ENCODE measurements at regions not wholly inside any gene's neighbourhood (a gene's known extent, or its start where the extent isn't known, plus 50 kb on each side); places are given as distances from the start of the nearest gene placed in this dataset.

GRCh38 chr15:70214276-70214675, 116.6 kb upstream of the TLE3 start:
- peak; percentile 16 for DNase-seq

GRCh38 chr15:70213794-70214193, 116.1 kb upstream of the TLE3 start:
- DNase-seq = no peak

GRCh38 chr15:70212963-70213315, 115.2 kb upstream of the TLE3 start:
- no peak for DNase-seq

GRCh38 chr15:70212286-70212962, 114.7 kb upstream of the TLE3 start:
- DNase-seq = no peak

GRCh38 chr15:70210528-70210927, 112.8 kb upstream of the TLE3 start:
- DNase-seq = peak; percentile 28

GRCh38 chr15:70210076-70210475, 112.4 kb upstream of the TLE3 start:
- DNase-seq = no peak

- no peak for DNase-seq
Measured at GRCh38 chr15:70209499-70209898, 111.8 kb upstream of the TLE3 start.

GRCh38 chr15:70208332-70208731, 110.6 kb upstream of the TLE3 start:
- DNase-seq = no peak

GRCh38 chr15:70206668-70207067, 109.0 kb upstream of the TLE3 start:
- DNase-seq = no peak

- no peak for DNase-seq
Measured at GRCh38 chr15:70204652-70205051, 106.9 kb upstream of the TLE3 start.

- DNase-seq = peak; percentile 50
Measured at GRCh38 chr15:70203981-70204560, 106.4 kb upstream of the TLE3 start.

- no peak for DNase-seq
Measured at GRCh38 chr15:70202756-70203155, 105.0 kb upstream of the TLE3 start.

- no peak for DNase-seq
Measured at GRCh38 chr15:70201425-70201775, 103.7 kb upstream of the TLE3 start.

- peak; percentile 74 for DNase-seq
Measured at GRCh38 chr15:70200511-70201424, 103.1 kb upstream of the TLE3 start.

- peak; percentile 27 for DNase-seq
Measured at GRCh38 chr15:70199540-70200410, 102.1 kb upstream of the TLE3 start.

GRCh38 chr15:70199124-70199482, 101.4 kb upstream of the TLE3 start:
- no peak for DNase-seq

- no peak for DNase-seq
Measured at GRCh38 chr15:70198441-70199123, 100.9 kb upstream of the TLE3 start.

- DNase-seq = no peak
Measured at GRCh38 chr15:70197945-70198361, 100.2 kb upstream of the TLE3 start.

GRCh38 chr15:70197318-70197944, 99.7 kb upstream of the TLE3 start:
- no peak for DNase-seq

- no peak for DNase-seq
Measured at GRCh38 chr15:70196372-70197316, 98.9 kb upstream of the TLE3 start.
